SK-N-SH (cell line): ENCODE measurements at regions not wholly inside any gene's neighbourhood (a gene's known extent, or its start where the extent isn't known, plus 50 kb on each side); places are given as distances from the start of the nearest gene placed in this dataset.

Source experiments
- CTCF ChIA-PET: fragments of 300-600, 350-600 bp; formaldehyde crosslinking; extraction: SDS; loops from one replicate; lab custom pipeline; 2021; lab: Yijun Ruan, JAX
- POLR2A ChIA-PET: fragments of 350-600 bp; sonication (Branson Sonifier 250); formaldehyde crosslinking; extraction: SDS; loops from one replicate; lab custom pipeline; 2020; ENCODE audit warnings: antibody characterized with exemption, inconsistent platforms; lab: Yijun Ruan, JAX
- DNase-seq: peaks from one replicate; pipeline ENCODE4 v3.0.0; 2012
- H2AFZ ChIP-seq: fragments of 200-600 bp; sonication (generic); 2 replicates; pipeline ENCODE4 v1.8.1; 2016; ENCODE audit warnings: antibody characterized with exemption, mild to moderate bottlenecking, low read depth
- H3F3A ChIP-seq: fragments of 200-600 bp; sonication (generic); replicated peaks from 2 replicates; pipeline ENCODE3; 2016; ENCODE audit warnings: antibody characterized with exemption, mild to moderate bottlenecking; ENCODE audit not compliant: insufficient read depth
- H3K27ac ChIP-seq, 2 experiments: fragments of 200-500 bp in 1 of 2; fragments of 200-600 bp in 1 of 2; sonication (Bioruptor generic) in 1 of 2; sonication (generic), shearing (Covaris generic) in 1 of 2; 2 replicates each; pipeline versions ENCODE4 v1.5.1 to v1.6.1; 2014 to 2016; ENCODE audit warnings: low read depth in 2 of 2, inconsistent platforms in 1 of 2, low read length in 1 of 2, mild to moderate bottlenecking in 1 of 2, mixed read lengths in 1 of 2
- H3K27me3 ChIP-seq: fragments of 200-600 bp; sonication (generic), shearing (Covaris generic); 2 replicates; pipeline ENCODE4 v1.6.1; 2016; ENCODE audit warnings: mixed run types; ENCODE audit not compliant: insufficient read depth
- H3K36me3 ChIP-seq, 2 experiments: fragments of 200-500 bp in 1 of 2; fragments of 200-600 bp in 1 of 2; sonication (Bioruptor generic) in 1 of 2; sonication (generic) in 1 of 2; replicated peaks in 1 of 2; 2 replicates each; pipeline versions ENCODE3 to v1.5.1; 2014 to 2016; ENCODE audit warnings: low read length in 1 of 2, mild to moderate bottlenecking in 1 of 2; ENCODE audit not compliant: insufficient read depth in 2 of 2, control insufficient read depth in 1 of 2
- H3K4me1 ChIP-seq, 2 experiments: fragments of 200-500 bp in 1 of 2; fragments of 200-600 bp in 1 of 2; sonication (Bioruptor generic) in 1 of 2; sonication (generic), shearing (Covaris generic) in 1 of 2; 2 replicates each; pipeline versions ENCODE4 v1.5.1 to v1.6.1; 2014 to 2016; ENCODE audit warnings: low read depth in 1 of 2, low read length in 1 of 2, mixed run types in 1 of 2; ENCODE audit not compliant: insufficient read depth in 2 of 2, control insufficient read depth in 1 of 2
- H3K4me2 ChIP-seq: fragments of 200-600 bp; sonication (generic), shearing (Covaris generic); 2 replicates; pipeline ENCODE4 v1.6.1; 2017; ENCODE audit warnings: mixed run types
- H3K4me3 ChIP-seq, 2 experiments: fragments of 200-500 bp in 1 of 2; fragments of 200-600 bp in 1 of 2; sonication (Bioruptor generic) in 1 of 2; sonication (generic), shearing (Covaris generic) in 1 of 2; 2 replicates each; pipeline versions ENCODE4 v1.5.1 to v1.8.1; 2014 to 2016; ENCODE audit warnings: low read depth in 2 of 2, inconsistent platforms in 1 of 2, low read length in 1 of 2, mild to moderate bottlenecking in 1 of 2, mixed read lengths in 1 of 2, moderate library complexity in 1 of 2
- H3K79me2 ChIP-seq: fragments of 200-600 bp; sonication (generic); 2 replicates; pipeline ENCODE4 v1.8.1; 2017; ENCODE audit warnings: mild to moderate bottlenecking; ENCODE audit not compliant: insufficient read depth
- H3K9ac ChIP-seq: fragments of 200-600 bp; sonication (generic); 2 replicates; pipeline ENCODE4 v1.6.1; 2017; ENCODE audit warnings: mixed run types
- H3K9me2 ChIP-seq: fragments of 200-600 bp; sonication (generic); 2 replicates; pipeline ENCODE4 v1.6.1; 2017; ENCODE audit warnings: mixed run types
- H3K9me3 ChIP-seq: fragments of 200-600 bp; sonication (generic); 2 replicates; pipeline ENCODE4 v1.6.1; 2017; ENCODE audit warnings: mixed run types, mild to moderate bottlenecking, moderate library complexity
- H4K20me1 ChIP-seq: fragments of 200-600 bp; sonication (generic); 2 replicates; pipeline ENCODE4 v1.6.1; 2017; ENCODE audit warnings: mild to moderate bottlenecking, mixed run types; ENCODE audit not compliant: insufficient read depth
- CTCF ChIP-seq: fragments of 200-600 bp; sonication (generic); IDR thresholded peaks from 2 replicates; pipeline ENCODE4 v1.6.1; 2017; ENCODE audit warnings: antibody characterized with exemption, mild to moderate bottlenecking, moderate library complexity
- ELF1 ChIP-seq: IDR thresholded peaks from 2 replicates; pipeline ENCODE4 v1.4.0; 2012
- RAD21 ChIP-seq: IDR thresholded peaks from 2 replicates; pipeline ENCODE4 v1.6.1; 2012; ENCODE audit warnings: mild to moderate bottlenecking, low read length
- RCOR1 ChIP-seq: fragments of 150-350 bp; IDR thresholded peaks from 2 replicates; pipeline ENCODE4 v1.6.1; 2017; ENCODE audit warnings: antibody characterized with exemption, low read length
- TEAD4 ChIP-seq: IDR thresholded peaks from 2 replicates; pipeline ENCODE4 v1.4.0; 2012; ENCODE audit warnings: mild to moderate bottlenecking, borderline replicate concordance; ENCODE audit not compliant: insufficient read depth
- WGBS: methylation state at CpG from one replicate; pipeline ENCODE4 v1.1.6; 2017; ENCODE audit warnings: low lambda C conversion rate; 5-methylcytosine and 5-hydroxymethylcytosine counted together
- TF ChIP-seq, protein P1 (sequence below): IDR thresholded peaks from 2 replicates; pipeline ENCODE4 v1.4.0; 2012; ENCODE audit warnings: low read depth, borderline replicate concordance
- TF ChIP-seq, protein P2 (sequence below): IDR thresholded peaks from 2 replicates; pipeline ENCODE4 v1.6.1; 2012; ENCODE audit warnings: mild to moderate bottlenecking, low read depth, low read length, moderate library complexity

DNA sequence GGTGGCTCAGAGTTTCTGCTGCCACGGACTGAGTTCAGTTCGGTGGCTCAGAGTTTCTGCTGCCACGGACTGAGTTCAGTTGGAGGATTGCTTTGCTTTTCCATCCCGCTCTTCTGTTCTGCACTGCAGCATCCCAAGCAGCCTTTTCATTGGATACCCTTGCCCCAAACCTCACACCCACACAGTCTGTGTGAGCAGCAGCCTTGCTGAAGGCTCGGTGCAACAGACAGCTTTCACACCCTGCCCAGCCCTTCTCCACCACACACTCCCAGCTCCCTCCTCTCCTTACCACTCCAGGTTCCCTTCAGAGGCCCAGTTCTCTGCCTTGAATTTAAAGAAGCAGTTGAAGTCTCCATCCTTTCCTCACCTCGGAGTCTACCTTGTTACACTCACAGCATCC lies 52.5 kb upstream of the CHD6 start (continued):
- TF ChIP-seq RAD21 = no peak
- no peak for TF ChIP-seq RCOR1
- TF ChIP-seq TEAD4 = no peak
- no peak for TF ChIP-seq ELF1
- TF ChIP-seq CTCF = no peak

DNA sequence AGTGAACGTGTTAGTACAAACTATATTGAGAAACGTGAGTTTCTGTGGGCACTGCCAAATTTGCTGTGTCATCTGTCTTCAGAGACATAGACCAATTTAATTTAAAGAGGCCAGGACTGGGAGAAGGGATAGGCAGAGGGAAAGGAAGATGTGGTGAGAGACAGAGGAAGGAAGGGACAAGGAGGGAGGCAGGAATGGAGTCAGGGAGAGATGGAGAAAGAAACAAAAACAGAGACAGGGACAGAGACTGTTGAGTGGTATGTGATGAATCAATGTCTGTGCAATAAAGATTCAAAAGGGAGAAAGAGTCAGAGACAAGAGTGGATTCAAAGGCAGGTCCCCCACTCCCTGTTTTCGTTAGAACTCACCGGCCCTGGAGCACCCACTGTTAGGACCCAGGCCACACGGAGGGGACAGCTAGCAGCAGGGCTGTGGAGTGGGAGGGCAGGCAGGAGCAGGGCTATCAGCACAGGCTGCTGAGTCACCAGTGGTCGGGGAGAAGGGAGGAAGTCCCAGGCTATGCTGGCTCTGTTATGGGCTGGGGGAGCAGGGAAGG lies 51.6 kb upstream of the CHD6 start:
- POLR2A ChIA-PET = no interaction called here
- TF ChIP-seq, protein P1, sequence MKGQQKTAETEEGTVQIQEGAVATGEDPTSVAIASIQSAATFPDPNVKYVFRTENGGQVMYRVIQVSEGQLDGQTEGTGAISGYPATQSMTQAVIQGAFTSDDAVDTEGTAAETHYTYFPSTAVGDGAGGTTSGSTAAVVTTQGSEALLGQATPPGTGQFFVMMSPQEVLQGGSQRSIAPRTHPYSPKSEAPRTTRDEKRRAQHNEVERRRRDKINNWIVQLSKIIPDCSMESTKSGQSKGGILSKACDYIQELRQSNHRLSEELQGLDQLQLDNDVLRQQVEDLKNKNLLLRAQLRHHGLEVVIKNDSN = no peak
- TF ChIP-seq, protein P2, sequence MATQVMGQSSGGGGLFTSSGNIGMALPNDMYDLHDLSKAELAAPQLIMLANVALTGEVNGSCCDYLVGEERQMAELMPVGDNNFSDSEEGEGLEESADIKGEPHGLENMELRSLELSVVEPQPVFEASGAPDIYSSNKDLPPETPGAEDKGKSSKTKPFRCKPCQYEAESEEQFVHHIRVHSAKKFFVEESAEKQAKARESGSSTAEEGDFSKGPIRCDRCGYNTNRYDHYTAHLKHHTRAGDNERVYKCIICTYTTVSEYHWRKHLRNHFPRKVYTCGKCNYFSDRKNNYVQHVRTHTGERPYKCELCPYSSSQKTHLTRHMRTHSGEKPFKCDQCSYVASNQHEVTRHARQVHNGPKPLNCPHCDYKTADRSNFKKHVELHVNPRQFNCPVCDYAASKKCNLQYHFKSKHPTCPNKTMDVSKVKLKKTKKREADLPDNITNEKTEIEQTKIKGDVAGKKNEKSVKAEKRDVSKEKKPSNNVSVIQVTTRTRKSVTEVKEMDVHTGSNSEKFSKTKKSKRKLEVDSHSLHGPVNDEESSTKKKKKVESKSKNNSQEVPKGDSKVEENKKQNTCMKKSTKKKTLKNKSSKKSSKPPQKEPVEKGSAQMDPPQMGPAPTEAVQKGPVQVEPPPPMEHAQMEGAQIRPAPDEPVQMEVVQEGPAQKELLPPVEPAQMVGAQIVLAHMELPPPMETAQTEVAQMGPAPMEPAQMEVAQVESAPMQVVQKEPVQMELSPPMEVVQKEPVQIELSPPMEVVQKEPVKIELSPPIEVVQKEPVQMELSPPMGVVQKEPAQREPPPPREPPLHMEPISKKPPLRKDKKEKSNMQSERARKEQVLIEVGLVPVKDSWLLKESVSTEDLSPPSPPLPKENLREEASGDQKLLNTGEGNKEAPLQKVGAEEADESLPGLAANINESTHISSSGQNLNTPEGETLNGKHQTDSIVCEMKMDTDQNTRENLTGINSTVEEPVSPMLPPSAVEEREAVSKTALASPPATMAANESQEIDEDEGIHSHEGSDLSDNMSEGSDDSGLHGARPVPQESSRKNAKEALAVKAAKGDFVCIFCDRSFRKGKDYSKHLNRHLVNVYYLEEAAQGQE = no peak
- TF ChIP-seq, all 33 proteins: peak for 0
- no peaks in the 10 kb centered on the region for H4K20me1 ChIP-seq
- H3F3A ChIP-seq = no peaks in the 10 kb centered on the region
- no peak overlapping the region for H3K4me3 ChIP-seq
- peaks cover 9% of the 10 kb centered on the region; the same call in 1 of the 2 replicates for H3K27me3 ChIP-seq
- H3K9me3 ChIP-seq = no peaks in the 10 kb centered on the region
- H3K4me2 ChIP-seq = no peak overlapping the region
- DNase-seq = no peak
- H3K9ac ChIP-seq = no peak overlapping the region
- WGBS = 23% methylated on average over 6 of the region's 6 CpGs
- CTCF ChIA-PET = no interaction called here
- no peaks in the 10 kb centered on the region for H3K79me2 ChIP-seq
- no peaks in the 10 kb centered on the region for H3K36me3 ChIP-seq
- H3K4me1 ChIP-seq = no peaks in the 10 kb centered on the region; a peak in 1 of 4 replicates
- H3K9me2 ChIP-seq = 0 out of 2 replicates have a peak, but pooled peaks cover 4% of the 10 kb centered on the region
- no peak overlapping the region for H2AFZ ChIP-seq
- H3K27ac ChIP-seq = no peak overlapping the region
